Suprapubic skin (tissue), 4 donors: ENCODE measurements at regions not wholly inside any gene's neighbourhood (a gene's known extent, or its start where the extent isn't known, plus 50 kb on each side); places are given as distances from the start of the nearest gene placed in this dataset.

Source experiments
- DNase-seq, 2 donors: peaks; one replicate each; pipeline ENCODE4 v3.0.0-alpha.2; 2019; ENCODE audit warnings: low spot score in 2 of 2
- H3K27ac ChIP-seq: fragments of 200-600 bp; sonication (generic); one replicate; pipeline ENCODE4 v1.5.1; 2019
- H3K27me3 ChIP-seq: fragments of 200-600 bp; sonication (generic); one replicate; pipeline ENCODE4 v1.5.1; 2019
- H3K36me3 ChIP-seq: fragments of 200-600 bp; sonication (generic); one replicate; pipeline ENCODE4 v1.5.1; 2019
- H3K4me1 ChIP-seq: fragments of 200-600 bp; sonication (generic); one replicate; pipeline ENCODE4 v1.5.1; 2019
- H3K4me3 ChIP-seq: fragments of 200-600 bp; sonication (generic); one replicate; pipeline ENCODE4 v1.5.1; 2019; ENCODE audit warnings: mild to moderate bottlenecking
- H3K9me3 ChIP-seq: fragments of 200-600 bp; sonication (generic); one replicate; pipeline ENCODE4 v1.5.1; 2019
- CTCF ChIP-seq, 2 donors: fragments of 200-600 bp in 1 of 2; fragments of 450-650 bp in 1 of 2; sonication (generic) in 1 of 2; IDR thresholded peaks; one replicate each; pipeline ENCODE4 v1.5.1; 2016 to 2019; ENCODE audit warnings: antibody characterized with exemption in 2 of 2, mild to moderate bottlenecking in 1 of 2, moderate library complexity in 1 of 2
- EP300 ChIP-seq: sonication (generic); formaldehyde crosslinking; IDR thresholded peaks from one replicate; pipeline ENCODE4 v1.6.1; 2017; ENCODE audit warnings: antibody characterized with exemption
- POLR2A ChIP-seq, 2 donors: fragments of 450-650 bp; IDR thresholded peaks; one replicate each; pipeline ENCODE4 v1.6.1; 2017; ENCODE audit warnings: antibody characterized with exemption in 2 of 2, mild to moderate bottlenecking in 2 of 2, moderate library complexity in 2 of 2
- POLR2AphosphoS5 ChIP-seq, 3 donors: sonication (generic); formaldehyde crosslinking; IDR thresholded peaks; one replicate each; pipeline ENCODE4 v1.6.1; 2017; ENCODE audit warnings: antibody characterized with exemption in 3 of 3
- WGBS: methylation state at CpG from one replicate; pipeline ENCODE4 v1.1.5; 2018; 5-methylcytosine and 5-hydroxymethylcytosine counted together

- Histone ChIP-seq H3K36me3 (no peaks in the 10 kb centered on the region), H3K4me3 (no peak overlapping the region), H3K4me1 (no peaks in the 10 kb centered on the region), H3K27ac (no peak overlapping the region), H3K9me3 (no peaks in the 10 kb centered on the region), H3K27me3 (peaks cover 24% of the 10 kb centered on the region)
- peak in 1 of 2 donors; percentile 87 for DNase-seq
- no peak for TF ChIP-seq POLR2A (IDR thresholded peaks at IDR 0.05)
- no peak for TF ChIP-seq POLR2AphosphoS5 (IDR thresholded peaks at IDR 0.05)
- peak in 1 of 2 donors; percentile 65 for TF ChIP-seq CTCF (IDR thresholded peaks at IDR 0.05)
- WGBS: 3% methylated on average over 6 of the region's 6 CpGs
Measured at GRCh38 chr22:22422629-22423112, 85.9 kb downstream of the ZNF280B start.

- H3K27me3 ChIP-seq: peaks cover 34% of the 10 kb centered on the region
- DNase-seq: no peak
- H3K4me3 ChIP-seq: no peak overlapping the region
- H3K36me3 ChIP-seq: no peaks in the 10 kb centered on the region
- no peak for TF ChIP-seq POLR2AphosphoS5 (IDR thresholded peaks at IDR 0.05)
- TF ChIP-seq CTCF (IDR thresholded peaks at IDR 0.05): no peak
- TF ChIP-seq EP300: no peak
- no peak for TF ChIP-seq POLR2A (IDR thresholded peaks at IDR 0.05)
- H3K9me3 ChIP-seq: no peaks in the 10 kb centered on the region
- H3K27ac ChIP-seq: no peak overlapping the region
- whole genome bisulfite sequencing: 74% methylated on average over 3 of the region's 3 CpGs
- H3K4me1 ChIP-seq: no peaks in the 10 kb centered on the region
Measured at GRCh38 chr22:22423681-22424080, 84.9 kb downstream of the ZNF280B start.

GRCh38 chr22:22424210-22424800, 84.2 kb downstream of the ZNF280B start:
- Histone ChIP-seq H3K27me3 (peaks cover 38% of the 10 kb centered on the region), H3K9me3 (no peaks in the 10 kb centered on the region), H3K27ac (no peak overlapping the region), H3K4me1 (no peaks in the 10 kb centered on the region), H3K36me3 (no peaks in the 10 kb centered on the region), H3K4me3 (no peak overlapping the region)
- WGBS: 70% methylated on average over 13 of the region's 13 CpGs
- TF ChIP-seq CTCF (IDR thresholded peaks at IDR 0.05) (no peak), EP300 (no peak), POLR2AphosphoS5 (IDR thresholded peaks at IDR 0.05) (no peak), POLR2A (IDR thresholded peaks at IDR 0.05) (no peak)
- no peak for DNase-seq

- WGBS: 78% methylated on average over 3 of the region's 3 CpGs
- H3K9me3 ChIP-seq: no peaks in the 10 kb centered on the region
- TF ChIP-seq POLR2AphosphoS5 (IDR thresholded peaks at IDR 0.05) (no peak), CTCF (IDR thresholded peaks at IDR 0.05) (no peak), EP300 (no peak), POLR2A (IDR thresholded peaks at IDR 0.05) (no peak)
- DNase-seq: no peak
- H3K27me3 ChIP-seq: peaks cover 40% of the 10 kb centered on the region
- H3K4me3 ChIP-seq: no peak overlapping the region
- H3K4me1 ChIP-seq: no peaks in the 10 kb centered on the region
- no peaks in the 10 kb centered on the region for H3K36me3 ChIP-seq
- no peak overlapping the region for H3K27ac ChIP-seq
Measured at GRCh38 chr22:22424956-22425355, 83.6 kb downstream of the ZNF280B start.

GRCh38 chr22:22425356-22425755, 83.2 kb downstream of the ZNF280B start:
- no peak overlapping the region for H3K27ac ChIP-seq
- H3K27me3 ChIP-seq: peaks cover 36% of the 10 kb centered on the region
- no peak for DNase-seq
- no peak for TF ChIP-seq POLR2AphosphoS5 (IDR thresholded peaks at IDR 0.05)
- TF ChIP-seq EP300: no peak
- no peak for TF ChIP-seq POLR2A (IDR thresholded peaks at IDR 0.05)
- no peak for TF ChIP-seq CTCF (IDR thresholded peaks at IDR 0.05)
- WGBS: 75% methylated on average over 1 of the region's 1 CpG
- H3K9me3 ChIP-seq: no peaks in the 10 kb centered on the region
- H3K36me3 ChIP-seq: no peaks in the 10 kb centered on the region
- H3K4me3 ChIP-seq: no peak overlapping the region
- H3K4me1 ChIP-seq: no peaks in the 10 kb centered on the region
